ENCODE measurements at regions not wholly inside any gene's neighbourhood (a gene's known extent, or its start where the extent isn't known, plus 50 kb on each side); places are given as distances from the start of the nearest gene placed in this dataset.

DNA sequence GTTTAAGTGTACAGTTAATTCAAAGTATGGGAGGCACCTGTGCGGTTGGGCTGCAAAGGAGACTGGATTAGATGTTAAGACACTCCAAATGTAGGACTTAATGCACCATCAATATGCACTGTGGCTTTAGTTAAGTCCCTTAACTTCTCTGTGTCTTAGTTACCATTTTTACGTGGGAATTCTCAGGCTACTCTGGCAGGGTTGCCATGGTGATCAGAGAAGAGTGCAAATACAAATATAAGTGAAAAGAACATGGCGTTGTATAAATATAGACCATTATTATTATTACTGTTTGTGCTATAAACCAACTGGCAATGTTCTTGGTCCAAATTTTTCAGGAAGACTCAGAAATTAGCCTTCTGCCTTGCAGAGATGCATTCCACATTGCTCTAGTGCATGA, 595.6 kb downstream of the NPHP4 start:
- TF ChIP-seq, protein P1, sequence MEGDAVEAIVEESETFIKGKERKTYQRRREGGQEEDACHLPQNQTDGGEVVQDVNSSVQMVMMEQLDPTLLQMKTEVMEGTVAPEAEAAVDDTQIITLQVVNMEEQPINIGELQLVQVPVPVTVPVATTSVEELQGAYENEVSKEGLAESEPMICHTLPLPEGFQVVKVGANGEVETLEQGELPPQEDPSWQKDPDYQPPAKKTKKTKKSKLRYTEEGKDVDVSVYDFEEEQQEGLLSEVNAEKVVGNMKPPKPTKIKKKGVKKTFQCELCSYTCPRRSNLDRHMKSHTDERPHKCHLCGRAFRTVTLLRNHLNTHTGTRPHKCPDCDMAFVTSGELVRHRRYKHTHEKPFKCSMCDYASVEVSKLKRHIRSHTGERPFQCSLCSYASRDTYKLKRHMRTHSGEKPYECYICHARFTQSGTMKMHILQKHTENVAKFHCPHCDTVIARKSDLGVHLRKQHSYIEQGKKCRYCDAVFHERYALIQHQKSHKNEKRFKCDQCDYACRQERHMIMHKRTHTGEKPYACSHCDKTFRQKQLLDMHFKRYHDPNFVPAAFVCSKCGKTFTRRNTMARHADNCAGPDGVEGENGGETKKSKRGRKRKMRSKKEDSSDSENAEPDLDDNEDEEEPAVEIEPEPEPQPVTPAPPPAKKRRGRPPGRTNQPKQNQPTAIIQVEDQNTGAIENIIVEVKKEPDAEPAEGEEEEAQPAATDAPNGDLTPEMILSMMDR (IDR thresholded peaks at IDR 0.05) = no peak
- TF ChIP-seq POLR2A (IDR thresholded peaks at IDR 0.05) = no peak
- no peak for TF ChIP-seq EP300 (IDR thresholded peaks at IDR 0.05)
- TF ChIP-seq POLR2AphosphoS5 (IDR thresholded peaks at IDR 0.05) = no peak
- H3K4me3 ChIP-seq = no peak overlapping the region

DNA sequence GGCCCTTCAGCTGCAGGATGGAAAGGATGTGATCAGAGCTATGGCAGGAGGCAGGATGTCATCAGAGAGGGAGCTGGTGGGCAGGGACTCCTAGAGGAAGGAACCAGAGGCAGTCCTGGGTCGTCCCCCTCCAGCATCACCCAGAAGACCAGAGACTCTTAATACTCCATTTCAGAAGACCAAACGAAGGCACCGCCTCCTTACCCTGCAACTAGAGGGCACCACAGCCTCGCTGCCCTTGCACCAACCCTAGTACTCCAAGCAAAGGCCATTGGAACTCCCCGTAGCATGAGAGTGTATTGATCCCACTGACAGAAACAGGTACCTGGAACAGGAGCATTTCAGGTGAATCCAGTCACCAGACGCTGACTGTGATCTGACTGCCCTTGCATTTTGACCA, 598.1 kb downstream of the NPHP4 start:
- no peak for DNase-seq
- no peak overlapping the region for H3K4me3 ChIP-seq
- no peaks in the 10 kb centered on the region for H3K36me3 ChIP-seq
- H3K27me3 ChIP-seq = peaks cover 0 to 15% (median 5%) of the 10 kb centered on the region in 3 donors
- intact Hi-C loops (cut with DNase I) = no loop called here
- no peak for TF ChIP-seq POLR2AphosphoS5 (IDR thresholded peaks at IDR 0.05)
- TF ChIP-seq, protein P1 (IDR thresholded peaks at IDR 0.05) = no peak
- 41 to 69% methylated on average over 6 of the region's 6 CpGs for WGBS, 2 donors
- no peaks in the 10 kb centered on the region for H3K9me3 ChIP-seq
- H3K4me1 ChIP-seq = no peaks in the 10 kb centered on the region
- no peak overlapping the region for H3K27ac ChIP-seq

More for the DNA sequence above, 595.6 kb downstream of the NPHP4 start:
- no peak for DNase-seq
- no peaks in the 10 kb centered on the region for H3K4me1 ChIP-seq
- intact Hi-C loops (cut with DNase I) = no loop called here
- H3K9me3 ChIP-seq = no peaks in the 10 kb centered on the region
- no peaks in the 10 kb centered on the region for H3K36me3 ChIP-seq
- WGBS, 2 donors = 72 to 75% methylated on average over 3 of the region's 3 CpGs
- H3K27me3 ChIP-seq = no peaks in the 10 kb centered on the region
- H3K27ac ChIP-seq = no peak overlapping the region

DNA sequence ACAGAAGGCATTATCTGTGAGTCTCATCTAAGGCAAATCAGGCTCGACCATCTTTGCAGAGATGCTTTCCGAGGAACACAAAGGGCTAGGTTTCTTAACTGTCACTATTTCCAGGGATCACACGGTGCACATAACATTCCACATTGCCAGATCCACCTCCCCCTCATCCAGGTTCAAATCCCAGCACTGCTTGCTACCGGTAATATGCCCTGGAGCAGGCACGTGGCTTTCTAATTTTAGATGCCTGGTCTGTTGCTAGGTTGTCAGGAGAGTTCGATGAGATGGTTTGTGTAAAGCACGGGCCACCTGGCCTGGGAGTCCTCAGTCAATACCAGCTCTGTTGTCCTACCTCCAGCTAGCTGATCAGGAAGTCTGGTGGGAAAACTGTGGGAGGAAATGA, 598.6 kb downstream of the NPHP4 start:
- Histone ChIP-seq H3K36me3 (no peaks in the 10 kb centered on the region), H3K4me3 (no peak overlapping the region), H3K27me3 (peaks cover 0 to 20% (median 5%) of the 10 kb centered on the region in 3 donors), H3K27ac (no peak overlapping the region), H3K9me3 (no peaks in the 10 kb centered on the region), H3K4me1 (no peaks in the 10 kb centered on the region)
- TF ChIP-seq, protein P1 (IDR thresholded peaks at IDR 0.05) = no peak
- TF ChIP-seq POLR2AphosphoS5 (IDR thresholded peaks at IDR 0.05) (no peak), EP300 (IDR thresholded peaks at IDR 0.05) (no peak), POLR2A (IDR thresholded peaks at IDR 0.05) (no peak)
- WGBS, 2 donors = 61 to 64% methylated on average over 7 of the region's 7 CpGs
- no peak for DNase-seq
- intact Hi-C loops (cut with DNase I) = no loop called here

DNA sequence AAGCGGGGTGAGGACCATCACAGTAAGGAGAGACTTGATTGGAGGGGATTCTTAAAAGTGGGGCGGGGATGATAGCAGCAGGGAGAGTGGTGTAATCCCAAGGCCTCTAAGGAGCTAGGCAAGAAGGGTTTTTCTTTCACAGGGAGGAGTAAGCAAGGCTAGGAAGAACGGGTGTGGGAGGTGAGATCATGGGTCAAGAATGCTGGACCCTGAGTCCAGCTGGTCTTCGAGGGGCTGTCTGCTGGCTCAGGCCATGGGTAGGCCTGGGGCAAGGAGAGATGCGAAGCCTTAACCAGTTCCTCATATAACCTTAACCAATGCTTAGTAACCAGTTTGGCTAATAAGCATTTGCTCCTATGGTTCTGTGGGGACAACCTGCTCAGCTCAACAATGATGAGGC, 599.1 kb downstream of the NPHP4 start:
- Histone ChIP-seq H3K27me3 (peaks cover 0 to 24% (median 5%) of the 10 kb centered on the region in 3 donors), H3K27ac (no peak overlapping the region), H3K36me3 (no peaks in the 10 kb centered on the region), H3K4me1 (no peaks in the 10 kb centered on the region), H3K9me3 (no peaks in the 10 kb centered on the region), H3K4me3 (no peak overlapping the region)
- intact Hi-C loops (cut with DNase I) = no loop called here
- 63 to 71% methylated on average over 5 of the region's 5 CpGs for WGBS, 2 donors
- no peak for DNase-seq
- TF ChIP-seq POLR2AphosphoS5 (IDR thresholded peaks at IDR 0.05) = no peak
- TF ChIP-seq, protein P1 (IDR thresholded peaks at IDR 0.05) = no peak
- no peak for TF ChIP-seq EP300 (IDR thresholded peaks at IDR 0.05)
- TF ChIP-seq POLR2A (IDR thresholded peaks at IDR 0.05) = no peak

DNA sequence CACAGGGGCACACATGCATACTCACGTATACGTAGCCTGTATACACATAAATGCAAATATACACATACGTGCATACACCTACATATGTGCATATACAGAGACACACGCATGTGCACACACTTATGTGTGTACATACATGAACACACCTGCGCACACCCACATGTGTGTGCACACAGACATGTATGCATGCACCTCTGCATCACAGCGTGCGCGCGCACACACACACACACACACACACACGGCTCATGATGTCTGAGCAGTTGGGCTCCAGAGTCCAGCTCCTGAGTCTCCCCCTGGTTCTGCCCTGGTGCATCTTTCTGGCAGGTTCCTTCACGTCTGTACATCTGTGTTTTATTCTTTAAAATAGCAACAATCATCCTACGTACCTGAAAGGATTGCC, 600.5 kb downstream of the NPHP4 start:
- no peak for DNase-seq
- H3K27ac ChIP-seq = no peak overlapping the region
- peaks cover 0 to 36% (median 5%) of the 10 kb centered on the region in 3 donors for H3K27me3 ChIP-seq
- TF ChIP-seq POLR2AphosphoS5 (IDR thresholded peaks at IDR 0.05) = no peak
- no peak for TF ChIP-seq POLR2A (IDR thresholded peaks at IDR 0.05)
- TF ChIP-seq, protein P1 (IDR thresholded peaks at IDR 0.05) = no peak
- TF ChIP-seq EP300 (IDR thresholded peaks at IDR 0.05) = no peak
- 90 to 95% methylated on average over 12 of the region's 12 CpGs for WGBS, 2 donors
- no peak overlapping the region for H3K4me3 ChIP-seq
- no peaks in the 10 kb centered on the region for H3K4me1 ChIP-seq
- no peaks in the 10 kb centered on the region for H3K36me3 ChIP-seq
- intact Hi-C loops (cut with DNase I) = no loop called here
- H3K9me3 ChIP-seq = no peaks in the 10 kb centered on the region
